Gastrocnemius medialis (tissue), 4 donors: ENCODE measurements at regions not wholly inside any gene's neighbourhood (a gene's known extent, or its start where the extent isn't known, plus 50 kb on each side); places are given as distances from the start of the nearest gene placed in this dataset.

Experiments used
- ATAC-seq, 2 donors: fragments of 150-250 bp; one replicate each; pipeline ENCODE4 v1.9.1; 2016
- DNase-seq, 2 donors: peaks; one replicate each; pipeline ENCODE4 v3.0.0-alpha.2; 2019
- H3K27ac ChIP-seq, 4 donors: fragments of 200-600 bp; sonication (generic); 1 replicate in 1 of 4; 2 replicates in 3 of 4; pipeline ENCODE4 v1.5.1; 2016 to 2018; ENCODE audit warnings: mild to moderate bottlenecking in 2 of 4, moderate library complexity in 1 of 4
- H3K27me3 ChIP-seq, 3 donors: fragments of 200-600 bp; sonication (generic) in 2 of 3; 1 replicate in 1 of 3; 2 replicates in 2 of 3; pipeline versions ENCODE4 v1.5.1 to v1.6.0; 2016 to 2019; ENCODE audit warnings: mild to moderate bottlenecking in 1 of 3, moderate library complexity in 1 of 3
- H3K36me3 ChIP-seq, 2 donors: fragments of 200-600 bp; sonication (generic) in 1 of 2; one replicate each; pipeline ENCODE4 v1.5.1; 2017 to 2018
- H3K4me1 ChIP-seq, 2 donors: fragments of 200-600 bp; sonication (generic) in 1 of 2; one replicate each; pipeline ENCODE4 v1.5.1; 2016 to 2017; ENCODE audit warnings: mild to moderate bottlenecking in 2 of 2
- H3K4me3 ChIP-seq, 4 donors: fragments of 200-600 bp; sonication (generic) in 3 of 4; 1 replicate in 1 of 4; 2 replicates in 3 of 4; pipeline ENCODE4 v1.5.1; 2016 to 2019; ENCODE audit warnings: mild to moderate bottlenecking in 2 of 4
- H3K9me3 ChIP-seq, 3 donors: fragments of 200-600 bp; sonication (generic) in 2 of 3; 1 replicate in 1 of 3; 2 replicates in 2 of 3; pipeline ENCODE4 v1.5.1; 2016 to 2019
- POLR2A ChIP-seq, 2 donors: fragments of 450-650 bp; IDR thresholded peaks; one replicate each; pipeline ENCODE4 v1.6.1; 2017; ENCODE audit warnings: antibody characterized with exemption in 2 of 2, mild to moderate bottlenecking in 2 of 2, moderate library complexity in 2 of 2
- in situ Hi-C, 4 donors: fragments of 200-750 bp; cut with MboI; loops; one replicate each; pipeline versions ENCODE4 v1.15.0 to v1.8.0; 2017; ENCODE audit warnings: low sequenced_read_pairs in 4 of 4
- intact Hi-C: fragments of 100-400 bp; cut with DNase I; formaldehyde crosslinking; loops from one replicate; pipeline ENCODE4 v1.15.1; 2023; ENCODE audit warnings: low total_unique reads
- TF ChIP-seq, protein P1 (sequence below), 5 experiments: fragments of 450-650 bp in 3 of 5; fragments of 200-600 bp in 2 of 5; sonication (generic) in 2 of 5; IDR thresholded peaks in 4 of 5; conservative IDR thresholded peaks in 1 of 5; 1 replicate in 4 of 5; 2 replicates in 1 of 5; pipeline ENCODE4 v1.5.1; 2016 to 2019; ENCODE audit warnings: antibody characterized with exemption in 5 of 5, mild to moderate bottlenecking in 3 of 5, moderate library complexity in 3 of 5

DNA sequence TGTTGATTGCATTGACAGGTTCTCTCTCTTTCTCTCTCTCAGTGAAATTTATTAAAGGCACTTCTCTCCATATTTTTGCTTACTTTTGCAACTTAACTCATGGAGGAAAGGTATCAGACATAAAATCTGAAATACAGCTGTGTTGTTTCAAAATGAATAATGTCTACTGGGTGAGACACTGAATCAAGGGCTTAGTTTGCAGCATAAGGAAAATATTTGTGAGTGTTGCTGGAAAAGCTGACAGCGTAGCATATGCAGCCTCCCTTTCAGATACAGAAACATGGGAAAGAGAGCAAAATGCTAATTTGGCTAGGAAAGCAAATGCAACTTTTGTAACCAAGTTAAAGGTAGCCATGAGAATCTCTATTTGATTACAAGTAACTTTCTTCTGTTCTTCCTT, 81.5 kb upstream of the COL3A1 start:
- H3K4me1 ChIP-seq = no peaks in the 10 kb centered on the region
- no peak for ATAC-seq
- no peak overlapping the region for H3K4me3 ChIP-seq
- intact Hi-C loops = no loop called here
- DNase-seq = no peak
- H3K36me3 ChIP-seq = no peaks in the 10 kb centered on the region
- no peaks in the 10 kb centered on the region for H3K9me3 ChIP-seq
- no peak overlapping the region for H3K27ac ChIP-seq
- TF ChIP-seq, protein P1, sequence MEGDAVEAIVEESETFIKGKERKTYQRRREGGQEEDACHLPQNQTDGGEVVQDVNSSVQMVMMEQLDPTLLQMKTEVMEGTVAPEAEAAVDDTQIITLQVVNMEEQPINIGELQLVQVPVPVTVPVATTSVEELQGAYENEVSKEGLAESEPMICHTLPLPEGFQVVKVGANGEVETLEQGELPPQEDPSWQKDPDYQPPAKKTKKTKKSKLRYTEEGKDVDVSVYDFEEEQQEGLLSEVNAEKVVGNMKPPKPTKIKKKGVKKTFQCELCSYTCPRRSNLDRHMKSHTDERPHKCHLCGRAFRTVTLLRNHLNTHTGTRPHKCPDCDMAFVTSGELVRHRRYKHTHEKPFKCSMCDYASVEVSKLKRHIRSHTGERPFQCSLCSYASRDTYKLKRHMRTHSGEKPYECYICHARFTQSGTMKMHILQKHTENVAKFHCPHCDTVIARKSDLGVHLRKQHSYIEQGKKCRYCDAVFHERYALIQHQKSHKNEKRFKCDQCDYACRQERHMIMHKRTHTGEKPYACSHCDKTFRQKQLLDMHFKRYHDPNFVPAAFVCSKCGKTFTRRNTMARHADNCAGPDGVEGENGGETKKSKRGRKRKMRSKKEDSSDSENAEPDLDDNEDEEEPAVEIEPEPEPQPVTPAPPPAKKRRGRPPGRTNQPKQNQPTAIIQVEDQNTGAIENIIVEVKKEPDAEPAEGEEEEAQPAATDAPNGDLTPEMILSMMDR (IDR thresholded peaks at IDR 0.05 in 4 of 5, conservative IDR thresholded peaks at IDR 0.05 in 1 of 5) = no peak
- TF ChIP-seq POLR2A (IDR thresholded peaks at IDR 0.05) = no peak
- in situ Hi-C loops = no loop called here
- no peaks in the 10 kb centered on the region for H3K27me3 ChIP-seq

DNA sequence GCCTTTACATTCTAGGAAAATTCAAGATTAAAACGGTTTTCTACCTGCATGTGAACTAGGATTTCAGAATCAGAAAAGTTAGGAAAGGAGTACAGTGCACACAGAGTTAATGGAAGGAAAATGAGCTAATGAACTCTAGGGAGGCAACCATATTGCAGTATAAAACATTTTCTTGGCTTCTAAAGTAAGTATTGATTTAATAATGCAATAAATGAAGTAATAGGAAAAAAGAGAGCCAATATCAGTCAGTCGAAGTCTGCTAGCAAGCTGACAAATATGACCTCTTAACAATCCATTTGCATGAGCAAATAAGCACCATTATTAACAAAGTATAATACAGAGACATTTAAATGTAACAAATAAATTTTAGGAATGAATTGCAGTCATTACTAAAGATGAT, 80.2 kb upstream of the COL3A1 start:
- no peaks in the 10 kb centered on the region for H3K4me1 ChIP-seq
- H3K36me3 ChIP-seq = no peaks in the 10 kb centered on the region
- ATAC-seq = no peak
- no peak overlapping the region for H3K27ac ChIP-seq
- H3K27me3 ChIP-seq = no peaks in the 10 kb centered on the region
- in situ Hi-C loops (no loop called here), intact Hi-C loops (no loop called here)
- no peak overlapping the region for H3K4me3 ChIP-seq
- no peaks in the 10 kb centered on the region for H3K9me3 ChIP-seq
- TF ChIP-seq, protein P1 (IDR thresholded peaks at IDR 0.05 in 4 of 5, conservative IDR thresholded peaks at IDR 0.05 in 1 of 5) = no peak
- no peak for TF ChIP-seq POLR2A (IDR thresholded peaks at IDR 0.05)
- no peak for DNase-seq

DNA sequence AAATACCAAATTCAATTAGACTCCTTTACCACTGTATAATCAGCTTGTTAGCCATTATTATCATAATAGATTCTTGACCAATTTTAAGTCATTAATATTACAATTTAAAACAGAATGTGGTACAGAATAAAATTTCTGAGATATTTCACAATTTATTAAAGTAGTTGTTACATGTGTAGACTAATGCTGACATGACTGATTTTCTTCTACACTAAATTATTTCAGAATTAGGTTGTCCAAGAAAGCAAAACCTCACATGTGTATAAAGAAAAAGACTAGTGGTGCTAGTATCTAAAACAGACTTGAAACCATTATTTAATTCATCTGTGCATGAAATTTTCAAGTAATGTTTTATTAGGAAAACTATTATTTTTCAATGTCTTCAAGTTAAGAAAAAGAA, 79.2 kb upstream of the COL3A1 start:
- DNase-seq (no peak), ATAC-seq (no peak)
- TF ChIP-seq POLR2A (IDR thresholded peaks at IDR 0.05) = no peak
- TF ChIP-seq, protein P1 (IDR thresholded peaks at IDR 0.05 in 4 of 5, conservative IDR thresholded peaks at IDR 0.05 in 1 of 5) = no peak
- no peak overlapping the region for H3K27ac ChIP-seq
- H3K4me1 ChIP-seq = no peaks in the 10 kb centered on the region
- H3K36me3 ChIP-seq = no peaks in the 10 kb centered on the region
- intact Hi-C loops (loop anchor here (5.0 kb wide), 1 partner anchor 72 kb away; no protein-coding TSS in a partner anchor), in situ Hi-C loops (no loop called here)
- no peaks in the 10 kb centered on the region for H3K9me3 ChIP-seq
- H3K4me3 ChIP-seq = no peak overlapping the region
- no peaks in the 10 kb centered on the region for H3K27me3 ChIP-seq

DNA sequence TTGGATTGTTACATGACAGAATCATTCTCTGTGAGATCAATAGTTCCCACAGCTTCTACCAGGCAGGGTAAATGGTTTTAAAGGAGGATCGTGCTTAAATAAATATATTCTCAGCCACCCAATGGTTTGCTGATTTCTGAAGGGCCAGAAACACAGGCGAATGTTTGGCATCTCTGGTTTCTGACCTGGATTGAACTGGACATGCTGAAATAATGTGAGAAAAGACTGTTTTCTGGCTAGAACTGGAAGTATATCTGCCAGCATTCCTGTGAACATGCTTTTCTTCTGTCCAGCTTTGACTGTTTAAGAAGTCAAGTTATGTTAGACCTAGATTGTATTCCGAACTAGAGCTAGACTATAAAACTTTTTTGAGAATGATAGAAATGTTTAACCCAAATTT, 77.1 kb upstream of the COL3A1 start:
- in situ Hi-C loops = no loop called here
- H3K27ac ChIP-seq = peak overlapping the region; percentile 30 to 42 (median 40)

DNA sequence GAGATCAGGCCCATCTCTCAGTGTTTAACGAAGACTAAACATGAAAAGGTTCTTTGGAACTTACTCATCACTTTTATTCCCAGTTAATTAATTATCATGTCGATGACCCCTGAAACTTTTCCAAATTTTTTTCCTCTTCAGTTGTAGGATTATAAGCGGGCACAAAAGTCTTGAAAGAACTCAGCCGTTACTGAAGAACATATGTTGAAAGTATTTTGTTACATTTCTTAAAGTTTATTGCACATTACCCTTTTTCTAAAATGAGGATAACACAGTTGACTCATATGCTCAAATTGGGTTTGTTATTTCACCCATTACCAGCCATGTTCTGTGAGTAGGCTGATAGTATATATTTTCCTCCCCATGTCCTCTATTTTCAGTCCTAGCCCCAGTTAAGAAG, 75.9 kb upstream of the COL3A1 start:
- in situ Hi-C loops = no loop called here
- TF ChIP-seq POLR2A (IDR thresholded peaks at IDR 0.05) = no peak
- TF ChIP-seq, protein P1 (IDR thresholded peaks at IDR 0.05 in 4 of 5, conservative IDR thresholded peaks at IDR 0.05 in 1 of 5) = no peak

More for the DNA sequence above, 77.1 kb upstream of the COL3A1 start:
- Histone ChIP-seq H3K4me1 (no peaks in the 10 kb centered on the region), H3K36me3 (no peaks in the 10 kb centered on the region), H3K27me3 (no peaks in the 10 kb centered on the region), H3K9me3 (no peaks in the 10 kb centered on the region), H3K4me3 (no peak overlapping the region)
- DNase-seq (no peak), ATAC-seq (peak in 1 of 2 donors; percentile 75)
- TF ChIP-seq POLR2A (IDR thresholded peaks at IDR 0.05) = no peak
- intact Hi-C loops = loop anchor here (5.0 kb wide), 1 partner anchor 70 kb away; no protein-coding TSS in a partner anchor

More for the DNA sequence above, 75.9 kb upstream of the COL3A1 start:
- Histone ChIP-seq H3K4me3 (no peak overlapping the region), H3K9me3 (no peaks in the 10 kb centered on the region), H3K27ac (peak overlapping the region in 3 of 4 donors; percentile 23 to 39 (median 30)), H3K36me3 (no peaks in the 10 kb centered on the region), H3K27me3 (no peaks in the 10 kb centered on the region), H3K4me1 (no peaks in the 10 kb centered on the region)
- intact Hi-C loops = loop anchor here (5.0 kb wide), 1 partner anchor 69 kb away; no protein-coding TSS in a partner anchor
- DNase-seq = no peak
- ATAC-seq = no peak
